K562 (cell line): ENCODE measurements at regions not wholly inside any gene's neighbourhood (a gene's known extent, or its start where the extent isn't known, plus 50 kb on each side); places are given as distances from the start of the nearest gene placed in this dataset.

Source experiments
- CBX3 ChIP-seq, 2 experiments: IDR thresholded peaks; 1 replicate in 1 of 2; 2 replicates in 1 of 2; pipeline ENCODE4 v1.6.1; 2012; ENCODE audit warnings: inconsistent platforms in 2 of 2, low read length in 2 of 2, borderline replicate concordance in 1 of 2, control low read depth in 1 of 2
- CREM ChIP-seq: IDR thresholded peaks from 2 replicates; pipeline ENCODE4 v1.6.1; 2014; ENCODE audit warnings: antibody characterized with exemption, low read depth
- HLTF ChIP-seq: fragments of 450-650 bp; IDR thresholded peaks from 2 replicates; pipeline ENCODE4 v1.6.1; 2016
- NFIX ChIP-seq: fragments of 250-450 bp; sonication (Bioruptor Pico); IDR thresholded peaks from 2 replicates; pipeline ENCODE4 v1.4.0; 2020; ENCODE audit warnings: low read depth, mild to moderate bottlenecking, moderate library complexity
- NR3C1 ChIP-seq: sonication (generic); formaldehyde crosslinking; IDR thresholded peaks from 2 replicates; pipeline ENCODE4 v1.8.1; 2022; ENCODE audit warnings: missing genetic modification reagents
- POLR2G ChIP-seq: fragments of 200-400 bp; formaldehyde crosslinking; IDR thresholded peaks from 2 replicates; pipeline ENCODE4 v1.6.1; 2017; ENCODE audit warnings: low read depth, mild to moderate bottlenecking, antibody characterized with exemption, low read length, moderate library complexity
- RBM22 ChIP-seq: fragments of 200-400 bp; formaldehyde crosslinking; IDR thresholded peaks from 2 replicates; pipeline ENCODE4 v1.6.1; 2018; ENCODE audit warnings: low read length, low read depth; ENCODE audit not compliant: poor library complexity, severe bottlenecking
- SMAD4 ChIP-seq: fragments of 250-450 bp; sonication (Bioruptor Pico); conservative IDR thresholded peaks from 2 replicates; pipeline ENCODE4 v1.8.0; 2021; ENCODE audit warnings: inconsistent platforms, mild to moderate bottlenecking, moderate library complexity
- SRF ChIP-seq, 2 experiments: fragments of 250-450, 450-650 bp in 1 of 2; sonication (Bioruptor Pico) in 1 of 2; sonication (generic) in 1 of 2; formaldehyde crosslinking; IDR thresholded peaks; 2 replicates each; pipeline versions ENCODE4 v1.5.0 to v1.5.1; 2020 to 2022; ENCODE audit warnings: mild to moderate bottlenecking in 1 of 2, missing genetic modification reagents in 1 of 2
- ZFX ChIP-seq: sonication (generic); formaldehyde crosslinking; IDR thresholded peaks from 2 replicates; pipeline ENCODE4 v1.8.0; 2022; ENCODE audit warnings: mild to moderate bottlenecking, missing genetic modification reagents, moderate library complexity
- ZNF174 ChIP-seq: fragments of 250-450 bp; sonication (Bioruptor Pico); IDR thresholded peaks from 2 replicates; pipeline ENCODE4 v1.4.0; 2020; ENCODE audit warnings: mild to moderate bottlenecking
- TF ChIP-seq, protein P1 (sequence below): fragments of 250-450 bp; sonication (Bioruptor Pico); IDR thresholded peaks from 2 replicates; pipeline ENCODE4 v1.5.0; 2020; ENCODE audit warnings: mild to moderate bottlenecking, borderline replicate concordance
- TF ChIP-seq, protein P2 (sequence below): fragments of 200-800 bp; sonication (Bioruptor generic); IDR thresholded peaks from 2 replicates; pipeline ENCODE4 v1.6.1; 2016; ENCODE audit warnings: missing genetic modification characterization, missing compliant biosample characterization
- TF ChIP-seq, protein P3 (sequence below): fragments of 250-450 bp; sonication (Bioruptor Pico); IDR thresholded peaks from 2 replicates; pipeline ENCODE4 v1.5.0; 2022; ENCODE audit warnings: mild to moderate bottlenecking
- TF ChIP-seq, protein P4 (sequence below): fragments of 450-650 bp; formaldehyde crosslinking; IDR thresholded peaks from 2 replicates; pipeline ENCODE4 v1.4.0; 2020; ENCODE audit warnings: mild to moderate bottlenecking, mixed read lengths
- TF ChIP-seq, protein P5 (sequence below): fragments of 450-650 bp; formaldehyde crosslinking; IDR thresholded peaks from 2 replicates; pipeline ENCODE4 v1.4.0; 2020; ENCODE audit warnings: mild to moderate bottlenecking, moderate library complexity

DNA sequence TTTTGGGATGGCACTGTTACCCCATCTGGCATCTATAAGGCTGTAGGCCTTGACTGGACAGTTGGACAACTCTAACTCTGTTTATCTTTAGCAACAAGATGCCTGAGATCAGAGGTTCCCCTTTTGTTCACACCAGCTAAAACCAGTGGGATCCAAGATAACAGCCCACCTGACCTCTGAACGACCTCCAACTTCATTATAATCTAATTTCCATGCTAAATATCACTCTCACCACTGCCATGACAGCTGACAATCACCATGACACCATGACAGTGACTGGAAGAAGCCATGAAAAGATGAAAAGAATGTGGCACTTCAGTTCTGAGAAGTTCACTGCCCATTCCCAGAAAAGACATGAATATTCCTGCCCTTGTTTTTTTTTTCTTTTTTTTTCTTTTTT, 281.4 kb upstream of the TAC1 start (continued):
- TF ChIP-seq POLR2G (no peak), NR3C1 (no peak), SRF (CRISPR knock-in tag; IDR thresholded peaks at IDR 0.05) (no peak), SMAD4 (CRISPR knock-in tag) (no peak), ZFX (CRISPR knock-in tag) (no peak; the same call in 1 of the 2 replicates), NFIX (no peak), CREM (no peak), RBM22 (no peak), HLTF (no peak), CBX3 (IDR thresholded peaks at IDR 0.05; ENCODE audit: borderline replicate concordance in 1 of 2, low read length in 2 of 2) (no peak), ZNF174 (CRISPR knock-in tag) (no peak)
- TF ChIP-seq, protein P1, sequence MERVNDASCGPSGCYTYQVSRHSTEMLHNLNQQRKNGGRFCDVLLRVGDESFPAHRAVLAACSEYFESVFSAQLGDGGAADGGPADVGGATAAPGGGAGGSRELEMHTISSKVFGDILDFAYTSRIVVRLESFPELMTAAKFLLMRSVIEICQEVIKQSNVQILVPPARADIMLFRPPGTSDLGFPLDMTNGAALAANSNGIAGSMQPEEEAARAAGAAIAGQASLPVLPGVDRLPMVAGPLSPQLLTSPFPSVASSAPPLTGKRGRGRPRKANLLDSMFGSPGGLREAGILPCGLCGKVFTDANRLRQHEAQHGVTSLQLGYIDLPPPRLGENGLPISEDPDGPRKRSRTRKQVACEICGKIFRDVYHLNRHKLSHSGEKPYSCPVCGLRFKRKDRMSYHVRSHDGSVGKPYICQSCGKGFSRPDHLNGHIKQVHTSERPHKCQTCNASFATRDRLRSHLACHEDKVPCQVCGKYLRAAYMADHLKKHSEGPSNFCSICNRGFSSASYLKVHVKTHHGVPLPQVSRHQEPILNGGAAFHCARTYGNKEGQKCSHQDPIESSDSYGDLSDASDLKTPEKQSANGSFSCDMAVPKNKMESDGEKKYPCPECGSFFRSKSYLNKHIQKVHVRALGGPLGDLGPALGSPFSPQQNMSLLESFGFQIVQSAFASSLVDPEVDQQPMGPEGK (CRISPR knock-in tag): no peak
- TF ChIP-seq, protein P2, sequence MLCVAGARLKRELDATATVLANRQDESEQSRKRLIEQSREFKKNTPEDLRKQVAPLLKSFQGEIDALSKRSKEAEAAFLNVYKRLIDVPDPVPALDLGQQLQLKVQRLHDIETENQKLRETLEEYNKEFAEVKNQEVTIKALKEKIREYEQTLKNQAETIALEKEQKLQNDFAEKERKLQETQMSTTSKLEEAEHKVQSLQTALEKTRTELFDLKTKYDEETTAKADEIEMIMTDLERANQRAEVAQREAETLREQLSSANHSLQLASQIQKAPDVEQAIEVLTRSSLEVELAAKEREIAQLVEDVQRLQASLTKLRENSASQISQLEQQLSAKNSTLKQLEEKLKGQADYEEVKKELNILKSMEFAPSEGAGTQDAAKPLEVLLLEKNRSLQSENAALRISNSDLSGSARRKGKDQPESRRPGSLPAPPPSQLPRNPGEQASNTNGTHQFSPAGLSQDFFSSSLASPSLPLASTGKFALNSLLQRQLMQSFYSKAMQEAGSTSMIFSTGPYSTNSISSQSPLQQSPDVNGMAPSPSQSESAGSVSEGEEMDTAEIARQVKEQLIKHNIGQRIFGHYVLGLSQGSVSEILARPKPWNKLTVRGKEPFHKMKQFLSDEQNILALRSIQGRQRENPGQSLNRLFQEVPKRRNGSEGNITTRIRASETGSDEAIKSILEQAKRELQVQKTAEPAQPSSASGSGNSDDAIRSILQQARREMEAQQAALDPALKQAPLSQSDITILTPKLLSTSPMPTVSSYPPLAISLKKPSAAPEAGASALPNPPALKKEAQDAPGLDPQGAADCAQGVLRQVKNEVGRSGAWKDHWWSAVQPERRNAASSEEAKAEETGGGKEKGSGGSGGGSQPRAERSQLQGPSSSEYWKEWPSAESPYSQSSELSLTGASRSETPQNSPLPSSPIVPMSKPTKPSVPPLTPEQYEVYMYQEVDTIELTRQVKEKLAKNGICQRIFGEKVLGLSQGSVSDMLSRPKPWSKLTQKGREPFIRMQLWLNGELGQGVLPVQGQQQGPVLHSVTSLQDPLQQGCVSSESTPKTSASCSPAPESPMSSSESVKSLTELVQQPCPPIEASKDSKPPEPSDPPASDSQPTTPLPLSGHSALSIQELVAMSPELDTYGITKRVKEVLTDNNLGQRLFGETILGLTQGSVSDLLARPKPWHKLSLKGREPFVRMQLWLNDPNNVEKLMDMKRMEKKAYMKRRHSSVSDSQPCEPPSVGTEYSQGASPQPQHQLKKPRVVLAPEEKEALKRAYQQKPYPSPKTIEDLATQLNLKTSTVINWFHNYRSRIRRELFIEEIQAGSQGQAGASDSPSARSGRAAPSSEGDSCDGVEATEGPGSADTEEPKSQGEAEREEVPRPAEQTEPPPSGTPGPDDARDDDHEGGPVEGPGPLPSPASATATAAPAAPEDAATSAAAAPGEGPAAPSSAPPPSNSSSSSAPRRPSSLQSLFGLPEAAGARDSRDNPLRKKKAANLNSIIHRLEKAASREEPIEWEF: no peak
- TF ChIP-seq, protein P3, sequence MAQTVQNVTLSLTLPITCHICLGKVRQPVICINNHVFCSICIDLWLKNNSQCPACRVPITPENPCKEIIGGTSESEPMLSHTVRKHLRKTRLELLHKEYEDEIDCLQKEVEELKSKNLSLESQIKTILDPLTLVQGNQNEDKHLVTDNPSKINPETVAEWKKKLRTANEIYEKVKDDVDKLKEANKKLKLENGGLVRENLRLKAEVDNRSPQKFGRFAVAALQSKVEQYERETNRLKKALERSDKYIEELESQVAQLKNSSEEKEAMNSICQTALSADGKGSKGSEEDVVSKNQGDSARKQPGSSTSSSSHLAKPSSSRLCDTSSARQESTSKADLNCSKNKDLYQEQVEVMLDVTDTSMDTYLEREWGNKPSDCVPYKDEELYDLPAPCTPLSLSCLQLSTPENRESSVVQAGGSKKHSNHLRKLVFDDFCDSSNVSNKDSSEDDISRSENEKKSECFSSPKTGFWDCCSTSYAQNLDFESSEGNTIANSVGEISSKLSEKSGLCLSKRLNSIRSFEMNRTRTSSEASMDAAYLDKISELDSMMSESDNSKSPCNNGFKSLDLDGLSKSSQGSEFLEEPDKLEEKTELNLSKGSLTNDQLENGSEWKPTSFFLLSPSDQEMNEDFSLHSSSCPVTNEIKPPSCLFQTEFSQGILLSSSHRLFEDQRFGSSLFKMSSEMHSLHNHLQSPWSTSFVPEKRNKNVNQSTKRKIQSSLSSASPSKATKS (CRISPR knock-in tag): no peak
- TF ChIP-seq, protein P4, sequence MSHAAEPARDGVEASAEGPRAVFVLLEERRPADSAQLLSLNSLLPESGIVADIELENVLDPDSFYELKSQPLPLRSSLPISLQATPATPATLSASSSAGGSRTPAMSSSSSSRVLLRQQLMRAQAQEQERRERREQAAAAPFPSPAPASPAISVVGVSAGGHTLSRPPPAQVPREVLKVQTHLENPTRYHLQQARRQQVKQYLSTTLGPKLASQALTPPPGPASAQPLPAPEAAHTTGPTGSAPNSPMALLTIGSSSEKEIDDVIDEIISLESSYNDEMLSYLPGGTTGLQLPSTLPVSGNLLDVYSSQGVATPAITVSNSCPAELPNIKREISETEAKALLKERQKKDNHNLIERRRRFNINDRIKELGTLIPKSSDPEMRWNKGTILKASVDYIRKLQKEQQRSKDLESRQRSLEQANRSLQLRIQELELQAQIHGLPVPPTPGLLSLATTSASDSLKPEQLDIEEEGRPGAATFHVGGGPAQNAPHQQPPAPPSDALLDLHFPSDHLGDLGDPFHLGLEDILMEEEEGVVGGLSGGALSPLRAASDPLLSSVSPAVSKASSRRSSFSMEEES (CRISPR knock-in tag): no peak
- TF ChIP-seq, protein P5, sequence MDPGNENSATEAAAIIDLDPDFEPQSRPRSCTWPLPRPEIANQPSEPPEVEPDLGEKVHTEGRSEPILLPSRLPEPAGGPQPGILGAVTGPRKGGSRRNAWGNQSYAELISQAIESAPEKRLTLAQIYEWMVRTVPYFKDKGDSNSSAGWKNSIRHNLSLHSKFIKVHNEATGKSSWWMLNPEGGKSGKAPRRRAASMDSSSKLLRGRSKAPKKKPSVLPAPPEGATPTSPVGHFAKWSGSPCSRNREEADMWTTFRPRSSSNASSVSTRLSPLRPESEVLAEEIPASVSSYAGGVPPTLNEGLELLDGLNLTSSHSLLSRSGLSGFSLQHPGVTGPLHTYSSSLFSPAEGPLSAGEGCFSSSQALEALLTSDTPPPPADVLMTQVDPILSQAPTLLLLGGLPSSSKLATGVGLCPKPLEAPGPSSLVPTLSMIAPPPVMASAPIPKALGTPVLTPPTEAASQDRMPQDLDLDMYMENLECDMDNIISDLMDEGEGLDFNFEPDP (CRISPR knock-in tag): no peak
